SIG-M5 treated with dmso at 0.1 percent for 504 hours (cell line): ENCODE measurements at regions not wholly inside any gene's neighbourhood (a gene's known extent, or its start where the extent isn't known, plus 50 kb on each side); places are given as distances from the start of the nearest gene placed in this dataset.

Source experiments
- DNase-seq: peaks from one replicate; lab custom pipeline; 2025; ENCODE audit not compliant: unreplicated experiment; lab: John Stamatoyannopoulos, UW

- DNase-seq, result no peak
These were observed 110.4 kb upstream of the CTNNB1 start for GRCh38 chr3:41088882-41089281.

- no peak for DNase-seq
These were observed 109.7 kb upstream of the CTNNB1 start for GRCh38 chr3:41089566-41089965.

- DNase-seq, result no peak
These were observed 106.5 kb upstream of the CTNNB1 start for GRCh38 chr3:41092844-41093243.

GRCh38 chr3:41093476-41093875 is 105.8 kb upstream of the CTNNB1 start:
- no peak for DNase-seq

- no peak for DNase-seq
These were observed 105.0 kb upstream of the CTNNB1 start for GRCh38 chr3:41094351-41094750.

GRCh38 chr3:41095702-41096101 is 103.6 kb upstream of the CTNNB1 start:
- no peak for DNase-seq

- no peak for DNase-seq
These were observed 101.3 kb upstream of the CTNNB1 start for GRCh38 chr3:41097896-41098496.

GRCh38 chr3:41101231-41101630 is 98.1 kb upstream of the CTNNB1 start:
- DNase-seq, result no peak

GRCh38 chr3:41102053-41102556 is 97.2 kb upstream of the CTNNB1 start:
- no peak for DNase-seq

GRCh38 chr3:41102750-41103149 is 96.6 kb upstream of the CTNNB1 start:
- no peak for DNase-seq

GRCh38 chr3:41103200-41103599 is 96.1 kb upstream of the CTNNB1 start:
- DNase-seq, result no peak

GRCh38 chr3:41104147-41104546 is 95.2 kb upstream of the CTNNB1 start:
- no peak for DNase-seq

- no peak for DNase-seq
These were observed 92.6 kb upstream of the CTNNB1 start for GRCh38 chr3:41106691-41107090.

- peak; percentile 32 for DNase-seq
These were observed 88.3 kb upstream of the CTNNB1 start for GRCh38 chr3:41111011-41111410.

- no peak for DNase-seq
These were observed 86.8 kb upstream of the CTNNB1 start for GRCh38 chr3:41112466-41112865.

- no peak for DNase-seq
These were observed 84.2 kb upstream of the CTNNB1 start for GRCh38 chr3:41115069-41115468.

GRCh38 chr3:41116851-41117250 is 82.5 kb upstream of the CTNNB1 start:
- no peak for DNase-seq

GRCh38 chr3:41117398-41117870 is 81.9 kb upstream of the CTNNB1 start:
- peak; percentile 91 for DNase-seq

GRCh38 chr3:41118461-41119390 is 80.6 kb upstream of the CTNNB1 start:
- no peak for DNase-seq

GRCh38 chr3:41120460-41120859 is 78.8 kb upstream of the CTNNB1 start:
- DNase-seq, result no peak

GRCh38 chr3:41125258-41125657 is 74.0 kb upstream of the CTNNB1 start:
- no peak for DNase-seq

- no peak for DNase-seq
These were observed 72.8 kb upstream of the CTNNB1 start for GRCh38 chr3:41126472-41126871.
